ENCODE measurements at regions not wholly inside any gene's neighbourhood (a gene's known extent, or its start where the extent isn't known, plus 50 kb on each side); places are given as distances from the start of the nearest gene placed in this dataset.

DNA sequence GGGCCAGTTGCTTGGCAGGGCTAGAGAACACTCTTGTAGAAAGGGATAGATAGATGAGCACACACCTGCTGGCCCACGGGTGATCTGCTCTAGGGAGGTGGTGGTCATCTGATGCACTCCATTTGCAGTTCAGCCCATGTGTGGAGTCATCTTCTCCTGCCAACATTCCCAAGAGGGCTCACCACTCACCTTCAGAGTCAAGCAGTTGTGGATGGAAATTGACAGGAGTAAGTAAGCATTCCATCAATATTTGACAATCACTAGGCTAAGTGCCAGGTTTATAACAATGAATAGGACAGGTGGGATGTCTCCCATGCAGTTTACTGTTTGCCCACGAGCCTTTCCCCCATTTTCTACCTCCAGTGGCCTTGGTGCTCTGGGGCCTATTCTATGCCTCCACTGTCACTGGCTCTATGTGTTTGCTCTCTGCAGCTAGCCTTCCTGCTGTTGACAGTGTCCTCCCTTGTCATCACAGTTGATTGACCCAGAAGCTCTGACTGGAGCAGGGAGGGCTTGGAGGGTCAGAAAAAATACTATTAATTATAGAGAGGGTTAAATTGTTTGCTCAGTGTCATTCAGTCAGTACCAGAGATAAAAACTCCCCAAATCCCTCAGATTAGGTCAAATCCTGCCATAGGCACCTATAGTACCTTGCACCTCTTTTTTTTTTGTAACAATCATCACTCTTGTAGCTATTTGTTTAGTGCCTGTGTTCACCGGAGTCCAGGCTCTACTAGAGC is 134.6 kb upstream of the PZP start (continued):
- TF ChIP-seq AHDC1 (CRISPR knock-in tag; IDR thresholded peaks at IDR 0.05; ENCODE audit: borderline replicate concordance) (peak; percentile 75; the same call in 1 of the 2 replicates), SP5 (CRISPR knock-in tag; IDR thresholded peaks at IDR 0.05; ENCODE audit: borderline replicate concordance, low read depth) (peak; percentile 49; the same call in 1 of the 2 replicates), MYNN (CRISPR knock-in tag; IDR thresholded peaks at IDR 0.05; ENCODE audit: low read depth) (no peak), TFDP1 (CRISPR knock-in tag; IDR thresholded peaks at IDR 0.05; ENCODE audit: borderline replicate concordance) (no peak), PAXIP1 (CRISPR knock-in tag; conservative IDR thresholded peaks at IDR 0.05) (peak; percentile 96), TIGD3 (CRISPR knock-in tag; IDR thresholded peaks at IDR 0.05; ENCODE audit: borderline replicate concordance) (no peak), ZNF337 (CRISPR knock-in tag; IDR thresholded peaks at IDR 0.05; ENCODE audit: borderline replicate concordance, low read depth) (no peak), MLLT10 (CRISPR knock-in tag; IDR thresholded peaks at IDR 0.05) (no peak), ZMAT5 (CRISPR knock-in tag; IDR thresholded peaks at IDR 0.05; ENCODE audit: borderline replicate concordance, low read depth) (no peak), ZNF354B (CRISPR knock-in tag; IDR thresholded peaks at IDR 0.05) (no peak)
- TF ChIP-seq, protein P1, sequence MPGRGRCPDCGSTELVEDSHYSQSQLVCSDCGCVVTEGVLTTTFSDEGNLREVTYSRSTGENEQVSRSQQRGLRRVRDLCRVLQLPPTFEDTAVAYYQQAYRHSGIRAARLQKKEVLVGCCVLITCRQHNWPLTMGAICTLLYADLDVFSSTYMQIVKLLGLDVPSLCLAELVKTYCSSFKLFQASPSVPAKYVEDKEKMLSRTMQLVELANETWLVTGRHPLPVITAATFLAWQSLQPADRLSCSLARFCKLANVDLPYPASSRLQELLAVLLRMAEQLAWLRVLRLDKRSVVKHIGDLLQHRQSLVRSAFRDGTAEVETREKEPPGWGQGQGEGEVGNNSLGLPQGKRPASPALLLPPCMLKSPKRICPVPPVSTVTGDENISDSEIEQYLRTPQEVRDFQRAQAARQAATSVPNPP (CRISPR knock-in tag; IDR thresholded peaks at IDR 0.05): no peak
- TF ChIP-seq, protein P2, sequence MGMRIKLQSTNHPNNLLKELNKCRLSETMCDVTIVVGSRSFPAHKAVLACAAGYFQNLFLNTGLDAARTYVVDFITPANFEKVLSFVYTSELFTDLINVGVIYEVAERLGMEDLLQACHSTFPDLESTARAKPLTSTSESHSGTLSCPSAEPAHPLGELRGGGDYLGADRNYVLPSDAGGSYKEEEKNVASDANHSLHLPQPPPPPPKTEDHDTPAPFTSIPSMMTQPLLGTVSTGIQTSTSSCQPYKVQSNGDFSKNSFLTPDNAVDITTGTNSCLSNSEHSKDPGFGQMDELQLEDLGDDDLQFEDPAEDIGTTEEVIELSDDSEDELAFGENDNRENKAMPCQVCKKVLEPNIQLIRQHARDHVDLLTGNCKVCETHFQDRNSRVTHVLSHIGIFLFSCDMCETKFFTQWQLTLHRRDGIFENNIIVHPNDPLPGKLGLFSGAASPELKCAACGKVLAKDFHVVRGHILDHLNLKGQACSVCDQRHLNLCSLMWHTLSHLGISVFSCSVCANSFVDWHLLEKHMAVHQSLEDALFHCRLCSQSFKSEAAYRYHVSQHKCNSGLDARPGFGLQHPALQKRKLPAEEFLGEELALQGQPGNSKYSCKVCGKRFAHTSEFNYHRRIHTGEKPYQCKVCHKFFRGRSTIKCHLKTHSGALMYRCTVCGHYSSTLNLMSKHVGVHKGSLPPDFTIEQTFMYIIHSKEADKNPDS (CRISPR knock-in tag; IDR thresholded peaks at IDR 0.05): no peak
